HEK293T (cell line): ENCODE measurements at regions not wholly inside any gene's neighbourhood (a gene's known extent, or its start where the extent isn't known, plus 50 kb on each side); places are given as distances from the start of the nearest gene placed in this dataset.

Experiments
- BHLHE40 ChIP-seq: fragments of 450-650 bp; IDR thresholded peaks from 2 replicates; pipeline ENCODE4 v1.6.1; 2016; ENCODE audit warnings: mild to moderate bottlenecking, moderate library complexity, borderline replicate concordance
- ELF4 ChIP-seq: fragments of 450-650 bp; IDR thresholded peaks from 2 replicates; pipeline ENCODE4 v1.6.1; 2017; ENCODE audit warnings: antibody characterized with exemption
- FOXA1 ChIP-seq: fragments of 450-650 bp; IDR thresholded peaks from 2 replicates; pipeline ENCODE4 v1.6.1; 2016; ENCODE audit warnings: mild to moderate bottlenecking
- FOXK2 ChIP-seq: fragments of 450-650 bp; IDR thresholded peaks from 2 replicates; pipeline ENCODE4 v1.6.1; 2016; ENCODE audit warnings: mild to moderate bottlenecking
- FOXM1 ChIP-seq: fragments of 450-650 bp; IDR thresholded peaks from 2 replicates; pipeline ENCODE4 v1.6.1; 2017; ENCODE audit warnings: mild to moderate bottlenecking, borderline replicate concordance
- HDGF ChIP-seq: fragments of 450-650 bp; IDR thresholded peaks from 2 replicates; pipeline ENCODE4 v1.6.1; 2017; ENCODE audit warnings: antibody characterized with exemption, borderline replicate concordance
- L3MBTL2 ChIP-seq: fragments of 450-650 bp; conservative IDR thresholded peaks from 2 replicates; pipeline ENCODE4 v1.6.1; 2016; ENCODE audit warnings: mild to moderate bottlenecking
- LEF1 ChIP-seq: fragments of 450-650 bp; IDR thresholded peaks from 2 replicates; pipeline ENCODE4 v1.6.1; 2017; ENCODE audit warnings: mild to moderate bottlenecking, borderline replicate concordance
- NFRKB ChIP-seq: fragments of 450-650 bp; IDR thresholded peaks from 2 replicates; pipeline ENCODE4 v1.6.1; 2016; ENCODE audit warnings: mild to moderate bottlenecking, moderate library complexity
- PKNOX1 ChIP-seq: fragments of 450-650 bp; IDR thresholded peaks from 2 replicates; pipeline ENCODE4 v1.6.1; 2016
- SP1 ChIP-seq: fragments of 450-650 bp; IDR thresholded peaks from 2 replicates; pipeline ENCODE4 v1.6.1; 2017
- SUZ12 ChIP-seq: fragments of 450-650 bp; IDR thresholded peaks from 2 replicates; pipeline ENCODE4 v1.6.1; 2016; ENCODE audit warnings: mild to moderate bottlenecking
- TARDBP ChIP-seq: fragments of 450-650 bp; IDR thresholded peaks from 2 replicates; pipeline ENCODE4 v1.6.1; 2016
- ZNF384 ChIP-seq: fragments of 450-650 bp; IDR thresholded peaks from 2 replicates; pipeline ENCODE4 v1.6.1; 2016

- no peak for TF ChIP-seq ZNF384
- no peak for TF ChIP-seq TARDBP
- TF ChIP-seq FOXM1 = no peak
- no peak for TF ChIP-seq SP1
- no peak for TF ChIP-seq ELF4
- no peak for TF ChIP-seq FOXK2
- no peak for TF ChIP-seq SUZ12
- no peak for TF ChIP-seq HDGF
- no peak for TF ChIP-seq BHLHE40
- no peak for TF ChIP-seq PKNOX1
- no peak for TF ChIP-seq FOXA1
- TF ChIP-seq NFRKB = no peak
- TF ChIP-seq LEF1 = no peak
- no peak for TF ChIP-seq L3MBTL2
Observed at GRCh38 chr3:75327453-75327852, 336.7 kb upstream of the FRG2C start.
